Fibroblast of skin of back (primary cell): ENCODE measurements at regions not wholly inside any gene's neighbourhood (a gene's known extent, or its start where the extent isn't known, plus 50 kb on each side); places are given as distances from the start of the nearest gene placed in this dataset.

Source experiments
- DNase-seq: peaks from one replicate; pipeline ENCODE4 v3.0.0-alpha.2; 2013

DNA sequence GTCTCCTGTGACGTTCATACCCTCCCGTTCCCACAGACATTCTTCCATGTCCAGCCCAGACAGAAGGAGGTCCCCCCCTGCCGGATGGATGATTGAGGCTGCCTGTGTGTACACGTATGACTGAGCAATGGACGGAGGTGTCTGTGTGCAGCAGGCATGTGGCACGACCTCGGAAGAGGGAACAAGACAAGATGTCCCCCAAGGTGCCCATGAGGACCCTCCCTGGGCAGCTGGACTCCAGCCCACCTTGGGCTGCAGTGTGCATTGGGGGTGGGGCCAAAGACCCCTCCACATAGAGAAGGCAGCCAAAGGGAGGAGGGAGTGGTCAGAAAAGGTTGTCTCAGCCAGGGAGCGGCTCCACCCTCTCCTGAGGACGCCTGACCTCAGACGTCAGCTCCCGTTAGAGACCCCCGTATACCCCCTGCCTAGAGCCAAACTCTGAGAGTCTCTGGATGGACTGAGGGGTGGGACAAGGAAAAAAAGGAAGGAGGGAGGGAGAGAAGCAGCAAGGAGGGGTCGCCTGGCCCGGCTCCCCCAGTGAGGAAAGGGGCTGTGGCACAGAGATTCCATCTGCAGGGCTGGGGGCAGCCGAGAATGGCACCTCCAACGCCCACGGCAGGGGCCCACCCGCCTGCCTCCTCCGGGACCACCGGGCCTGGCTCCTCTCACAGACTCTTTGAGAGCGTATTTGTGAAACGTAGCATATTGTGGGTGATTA lies 92.9 kb upstream of the BHLHE23 start:
- DNase-seq, result no peak

DNA sequence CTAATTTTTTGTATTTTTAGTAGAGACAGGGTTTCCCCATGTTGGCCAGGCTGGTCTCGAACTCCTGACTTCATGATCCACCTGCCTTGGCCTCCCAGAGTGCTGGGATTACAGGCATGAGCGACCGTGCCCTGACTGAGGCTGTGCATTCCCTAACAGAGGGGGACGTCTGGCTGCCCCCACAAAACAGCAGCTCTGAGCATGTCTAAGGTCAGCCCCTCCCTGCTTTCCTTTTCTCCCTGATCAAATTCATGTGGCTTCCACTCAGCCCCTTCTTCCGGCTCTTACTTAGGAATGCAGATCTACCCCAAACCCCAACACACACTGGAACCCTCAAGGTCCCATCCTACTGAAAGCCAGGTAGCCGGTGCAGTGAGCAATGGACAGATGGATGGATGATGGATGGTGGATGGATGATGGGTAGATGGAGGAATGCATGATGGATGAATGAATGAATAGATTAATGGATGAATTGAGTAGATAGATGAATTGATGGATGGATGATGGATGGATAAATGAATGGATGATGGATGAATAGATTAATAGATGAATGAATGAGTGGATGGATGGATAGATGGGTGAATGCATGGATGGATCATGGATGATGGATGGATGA lies 91.5 kb upstream of the BHLHE23 start:
- no peak for DNase-seq

GRCh38 chr20:63097336-63097831 lies 90.6 kb upstream of the BHLHE23 start:
- no peak for DNase-seq

DNA sequence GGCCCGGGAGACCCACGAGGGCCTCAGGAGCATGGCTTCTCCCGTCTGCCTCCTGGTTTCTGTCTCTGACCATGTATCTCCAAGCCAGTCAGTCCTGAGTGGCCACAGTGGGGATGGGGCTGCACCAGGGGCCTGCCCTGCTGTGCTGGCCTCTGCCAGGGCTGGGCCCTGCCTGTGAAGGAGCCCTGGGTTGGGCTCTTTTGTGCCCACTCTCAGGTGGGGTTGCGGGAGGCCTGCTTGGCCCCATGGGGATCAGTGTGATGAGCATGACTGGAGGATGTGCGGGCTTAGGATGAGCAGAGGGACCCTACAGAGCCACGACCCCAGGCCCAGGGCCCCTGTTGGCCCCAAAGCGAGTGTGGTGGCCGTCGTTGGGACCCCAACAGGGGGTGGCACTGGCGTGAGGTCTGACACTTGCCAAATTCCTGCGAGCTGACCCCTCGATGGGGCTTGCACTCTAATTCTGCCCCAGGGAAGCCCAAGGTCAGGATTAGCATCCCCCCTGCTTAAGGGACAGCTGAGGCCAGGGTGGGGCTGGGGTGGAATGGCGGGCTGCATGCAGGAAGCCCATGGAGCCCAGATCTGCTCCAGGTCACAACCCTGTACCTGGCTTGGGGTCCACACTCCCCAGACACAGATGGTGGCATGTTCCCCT lies 90.0 kb upstream of the BHLHE23 start:
- no peak for DNase-seq

GRCh38 chr20:63095718-63096654 lies 89.2 kb upstream of the BHLHE23 start:
- DNase-seq, result no peak

DNA sequence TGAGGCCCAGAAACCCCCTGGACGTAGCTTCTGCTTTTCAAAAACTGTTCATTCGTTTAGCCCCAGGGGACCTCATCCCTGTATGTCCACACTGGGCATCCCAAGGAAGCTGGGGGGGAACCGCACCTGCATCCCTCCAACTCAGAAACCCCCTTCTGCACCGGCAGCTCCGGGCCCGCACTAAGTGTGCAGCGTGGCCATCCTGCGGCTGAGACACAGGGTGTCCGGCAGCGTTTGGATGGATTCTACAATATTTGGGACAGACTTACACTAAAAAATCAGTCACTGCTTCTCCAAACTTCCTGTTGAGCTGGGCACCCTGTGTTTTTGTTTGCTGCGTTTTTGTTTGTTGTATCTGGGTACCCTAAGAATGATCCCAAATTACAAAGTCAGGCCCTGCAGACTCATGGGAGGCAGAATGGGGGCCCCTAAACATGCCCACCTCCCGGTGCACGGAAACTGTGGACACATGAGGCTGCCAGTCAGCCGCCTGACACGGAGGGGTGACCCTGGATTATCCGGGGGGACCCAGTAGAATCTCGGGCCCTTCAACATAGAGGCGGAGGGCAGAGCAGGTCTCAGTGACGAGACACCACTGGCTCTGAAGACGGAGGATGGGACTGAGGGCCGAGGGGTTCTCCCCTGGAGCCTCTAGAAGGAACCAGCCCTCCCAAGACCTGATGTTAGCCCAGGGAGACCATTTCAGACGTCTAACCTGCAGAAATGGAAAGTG lies 88.2 kb upstream of the BHLHE23 start:
- no peak for DNase-seq

DNA sequence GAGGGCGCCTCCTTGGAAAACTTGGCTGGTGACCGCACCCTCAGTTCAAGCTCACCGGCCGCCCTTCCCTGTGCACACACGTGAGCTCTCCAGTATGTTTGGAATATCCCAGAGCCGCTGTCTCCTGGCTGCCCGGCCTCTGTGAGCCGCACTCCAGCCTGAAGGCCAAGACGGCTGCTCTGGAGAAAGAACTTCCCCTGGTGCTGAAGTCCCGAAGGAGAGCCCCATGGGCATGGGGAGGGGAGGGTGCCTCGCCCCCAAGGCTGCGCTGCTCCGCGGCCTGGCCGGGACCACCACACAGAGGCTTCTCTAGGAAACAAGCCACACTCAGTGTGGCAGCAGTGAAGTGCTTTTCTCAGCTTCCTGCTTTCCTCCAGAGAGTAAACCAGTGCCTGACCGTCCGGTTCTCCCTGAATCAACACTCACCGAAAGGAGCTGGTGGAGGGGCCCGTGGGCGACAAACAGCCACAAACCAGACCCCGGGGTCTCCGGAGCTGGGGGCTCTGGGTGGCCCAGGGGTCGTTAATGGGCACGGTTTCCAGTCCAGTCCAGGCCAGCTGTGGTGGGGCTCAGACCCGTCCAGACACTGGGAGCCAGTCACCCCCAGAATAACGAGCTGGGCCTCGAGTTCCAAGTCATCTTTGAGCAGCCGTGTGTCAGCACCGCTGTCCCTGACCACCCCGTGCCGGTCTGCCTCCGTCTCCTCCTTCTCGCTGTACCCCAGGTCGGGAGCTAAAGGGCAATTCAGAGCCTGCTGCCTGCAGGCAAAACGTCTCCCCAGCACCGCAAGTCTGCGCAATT lies 87.4 kb upstream of the BHLHE23 start:
- no peak for DNase-seq

- DNase-seq, result no peak
These were observed 86.0 kb upstream of the BHLHE23 start for GRCh38 chr20:63092660-63093215.

DNA sequence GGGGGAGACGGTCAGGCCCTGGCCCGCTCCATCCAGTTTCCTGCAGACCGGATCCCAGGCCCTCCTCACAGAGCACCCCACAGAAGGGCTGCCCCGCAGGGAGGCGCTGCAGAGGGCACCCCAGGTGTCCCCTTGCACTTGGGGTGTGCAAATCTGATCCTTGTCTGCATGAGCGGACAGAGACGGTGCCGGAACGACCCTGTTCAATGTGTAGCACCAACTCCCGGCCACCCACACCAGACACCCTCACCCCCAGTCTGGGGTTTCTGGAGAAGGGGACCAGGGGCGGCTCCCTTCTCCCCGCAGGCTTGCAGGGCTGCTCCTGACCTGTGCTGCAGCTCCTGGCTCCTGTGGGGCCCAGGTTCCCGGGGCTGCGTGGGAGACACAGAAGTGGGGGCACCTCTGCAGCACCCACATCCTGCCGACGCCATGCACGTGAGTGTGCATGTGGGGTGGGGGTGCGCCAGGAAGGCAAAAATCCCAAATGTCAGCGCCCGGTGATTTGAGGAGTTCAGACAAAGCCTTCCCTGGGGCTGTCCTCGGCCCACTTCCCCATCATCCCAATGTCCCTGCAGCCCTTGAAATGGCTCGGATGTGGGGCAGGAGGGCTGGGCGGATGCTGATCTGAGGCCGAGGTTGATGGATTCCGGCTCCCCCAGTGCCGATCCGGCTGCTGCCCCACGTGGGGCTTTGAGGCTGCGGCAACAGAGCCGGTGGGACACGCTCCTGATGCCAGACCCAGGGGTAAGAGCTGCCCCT lies 85.3 kb upstream of the BHLHE23 start:
- DNase-seq, result no peak

DNA sequence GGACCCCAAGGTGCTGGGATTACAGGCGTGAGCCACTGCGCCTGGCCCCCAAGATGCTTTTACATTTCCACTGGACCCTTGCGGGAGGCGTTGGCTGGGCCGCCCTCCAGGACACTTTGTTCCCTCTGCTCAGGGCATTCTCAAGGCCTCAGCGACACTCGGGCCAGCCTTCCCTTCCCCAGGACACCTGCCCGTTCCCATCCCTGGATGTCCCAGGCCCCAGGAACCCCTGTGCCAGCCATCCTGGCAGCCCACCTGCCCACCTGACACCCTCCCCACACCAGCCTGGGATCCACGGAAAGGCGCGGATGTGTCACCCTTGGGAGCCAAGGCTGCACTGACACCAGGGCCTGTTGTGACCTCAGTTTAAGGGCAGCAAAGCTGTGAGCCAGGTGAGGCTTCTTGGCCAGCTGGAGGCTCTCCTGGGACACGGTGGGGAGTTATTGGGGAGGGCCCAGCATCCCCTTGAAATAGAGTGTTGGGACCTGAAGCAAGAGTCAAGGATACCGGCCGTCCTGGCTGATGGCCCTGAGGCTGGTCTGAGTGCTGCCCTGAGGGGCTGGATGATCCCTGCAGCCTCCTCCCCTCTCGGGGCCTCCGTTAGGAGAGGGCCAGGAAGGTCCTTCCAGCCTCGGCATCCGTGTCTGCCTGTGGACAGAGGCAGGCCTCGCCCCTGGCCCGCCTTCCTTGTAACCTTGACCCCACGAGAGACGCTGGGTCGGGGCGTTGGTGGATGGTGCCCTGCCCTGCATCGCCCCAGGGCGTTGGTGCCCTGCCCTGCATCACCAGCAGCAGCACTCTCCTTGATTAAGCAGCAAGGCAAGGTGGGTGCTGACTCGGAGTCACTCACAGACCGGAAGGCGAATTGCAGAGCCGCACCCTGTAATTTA lies 84.2 kb upstream of the BHLHE23 start:
- no peak for DNase-seq

DNA sequence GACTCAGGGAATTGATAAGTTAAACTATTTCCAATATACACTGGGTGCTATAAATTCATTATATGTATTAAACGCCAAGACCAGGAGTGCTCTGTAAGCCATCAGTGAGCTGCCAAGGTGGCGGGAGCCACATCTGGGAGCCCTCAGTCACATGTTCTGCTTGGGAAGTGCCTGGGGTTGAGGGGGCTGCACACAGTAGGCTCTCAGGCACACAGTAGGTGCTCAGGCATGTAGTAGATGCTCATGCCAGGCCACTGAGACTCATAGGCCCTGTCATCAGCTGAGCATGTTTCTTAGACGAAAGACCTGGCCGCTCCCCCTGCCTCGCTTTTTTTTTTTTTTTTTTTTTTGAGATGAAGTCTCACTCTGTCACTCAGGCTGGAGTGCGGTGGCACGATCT lies 83.3 kb upstream of the BHLHE23 start:
- no peak for DNase-seq

DNA sequence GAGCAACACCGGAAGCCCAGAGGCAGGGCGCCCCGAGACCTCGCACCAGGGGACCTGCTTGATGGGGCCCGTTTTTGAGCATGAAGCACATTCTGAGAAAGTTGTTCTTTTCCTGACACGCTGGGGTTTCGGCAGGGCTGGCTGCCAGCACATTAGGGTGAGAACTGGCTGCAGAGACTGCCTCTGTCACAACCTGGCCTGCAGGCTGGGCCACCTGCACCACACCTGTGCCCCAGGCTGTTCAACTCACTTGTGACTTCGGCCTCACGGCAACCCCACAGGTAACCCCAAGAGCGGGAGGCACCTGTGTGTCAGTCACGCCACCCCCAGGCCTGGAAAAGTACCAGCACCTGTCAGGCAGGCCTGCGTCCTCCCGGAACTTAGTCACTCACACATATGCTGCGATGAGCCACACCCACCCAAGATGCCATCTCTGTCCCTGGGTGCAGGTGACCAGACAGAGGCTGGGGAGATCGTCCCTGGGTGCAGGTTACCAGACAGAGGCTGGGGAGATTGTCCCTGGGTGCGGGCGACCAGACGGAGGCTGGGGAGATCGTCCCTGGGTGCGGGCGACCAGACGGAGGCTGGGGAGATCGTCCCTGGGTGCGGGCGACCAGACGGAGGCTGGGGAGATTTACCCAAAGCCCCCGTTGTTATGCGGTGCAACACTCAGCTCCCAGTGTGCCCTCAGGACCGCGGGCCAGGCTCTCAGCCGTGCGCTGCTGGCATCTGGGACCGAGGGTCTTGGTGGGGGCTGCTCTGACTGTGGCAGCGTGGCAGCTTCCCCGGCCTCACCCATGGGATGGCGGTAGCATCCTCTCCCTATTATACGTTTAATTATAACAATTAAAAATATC lies 82.5 kb upstream of the BHLHE23 start:
- no peak for DNase-seq

- DNase-seq, result no peak
These were observed 81.3 kb upstream of the BHLHE23 start for GRCh38 chr20:63087872-63088680.

DNA sequence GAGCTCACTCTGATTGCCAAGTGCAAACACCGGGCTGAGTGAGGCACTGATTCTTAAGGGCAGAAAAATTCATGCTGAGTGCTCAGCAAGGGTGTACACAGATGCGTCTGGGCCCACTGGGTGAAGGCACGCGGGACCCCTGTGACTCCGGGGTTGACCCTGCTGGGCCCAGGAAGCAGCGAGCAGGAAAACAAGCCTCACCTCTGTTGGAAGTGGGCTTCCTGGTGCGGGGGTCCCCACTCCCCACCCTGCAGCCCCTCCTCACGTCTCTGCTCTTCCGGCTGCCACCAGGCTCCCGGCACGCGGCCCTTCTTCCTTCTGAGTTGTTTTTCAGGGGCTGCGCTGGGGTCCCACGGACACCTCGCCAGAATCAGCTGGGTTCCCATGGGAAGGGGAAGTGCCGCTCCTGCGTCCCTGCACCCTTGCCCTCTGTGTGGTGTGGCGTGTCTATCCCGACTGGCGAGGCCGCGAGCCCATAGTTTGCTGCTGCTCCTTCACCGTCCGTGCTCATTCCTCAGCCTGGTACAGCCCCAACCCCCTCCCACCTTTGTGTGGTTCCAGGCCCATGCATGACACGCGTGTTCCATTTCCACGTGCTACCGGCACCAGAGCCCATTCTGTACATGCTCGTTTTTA lies 80.6 kb upstream of the BHLHE23 start:
- DNase-seq, result no peak

GRCh38 chr20:63086421-63087235 lies 79.9 kb upstream of the BHLHE23 start:
- no peak for DNase-seq
